ENCODE measurements at regions not wholly inside any gene's neighbourhood (a gene's known extent, or its start where the extent isn't known, plus 50 kb on each side); places are given as distances from the start of the nearest gene placed in this dataset.

DNA sequence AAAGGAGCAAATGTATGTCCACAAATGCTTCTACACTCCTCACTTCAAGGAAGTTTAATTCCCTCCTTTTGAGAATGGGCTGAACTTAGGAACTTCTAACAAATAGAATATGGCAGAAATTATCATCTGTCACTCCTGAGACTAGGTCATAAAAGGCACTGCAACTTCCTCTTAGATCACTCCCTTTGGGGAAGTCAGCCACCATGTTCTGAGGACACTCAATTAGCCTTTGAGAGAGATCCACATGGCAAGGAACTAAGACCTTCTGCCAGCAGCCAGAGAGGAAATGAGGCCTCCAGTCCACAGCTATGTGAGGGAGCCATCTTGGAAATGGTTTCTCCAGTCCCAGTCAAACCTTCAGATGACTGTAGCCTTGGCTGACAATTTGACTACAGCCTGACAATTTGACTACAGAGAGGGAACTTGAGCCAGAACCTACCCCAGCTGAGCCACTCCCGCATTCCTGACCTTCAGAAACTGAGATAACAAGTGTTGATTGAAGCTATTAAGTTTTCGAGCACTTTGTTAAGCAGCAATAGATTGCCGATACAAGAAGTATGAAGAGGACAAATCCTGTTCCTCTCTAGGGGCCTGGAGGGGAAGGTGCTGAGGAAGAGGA is 113.4 kb upstream of the SEC14L1 start:
- H3K4me3 ChIP-seq (ENCODE audit: low read depth, low read length), result no peak overlapping the region
- no peak for DNase-seq (ENCODE audit: low read depth)
- TF ChIP-seq, protein P1, sequence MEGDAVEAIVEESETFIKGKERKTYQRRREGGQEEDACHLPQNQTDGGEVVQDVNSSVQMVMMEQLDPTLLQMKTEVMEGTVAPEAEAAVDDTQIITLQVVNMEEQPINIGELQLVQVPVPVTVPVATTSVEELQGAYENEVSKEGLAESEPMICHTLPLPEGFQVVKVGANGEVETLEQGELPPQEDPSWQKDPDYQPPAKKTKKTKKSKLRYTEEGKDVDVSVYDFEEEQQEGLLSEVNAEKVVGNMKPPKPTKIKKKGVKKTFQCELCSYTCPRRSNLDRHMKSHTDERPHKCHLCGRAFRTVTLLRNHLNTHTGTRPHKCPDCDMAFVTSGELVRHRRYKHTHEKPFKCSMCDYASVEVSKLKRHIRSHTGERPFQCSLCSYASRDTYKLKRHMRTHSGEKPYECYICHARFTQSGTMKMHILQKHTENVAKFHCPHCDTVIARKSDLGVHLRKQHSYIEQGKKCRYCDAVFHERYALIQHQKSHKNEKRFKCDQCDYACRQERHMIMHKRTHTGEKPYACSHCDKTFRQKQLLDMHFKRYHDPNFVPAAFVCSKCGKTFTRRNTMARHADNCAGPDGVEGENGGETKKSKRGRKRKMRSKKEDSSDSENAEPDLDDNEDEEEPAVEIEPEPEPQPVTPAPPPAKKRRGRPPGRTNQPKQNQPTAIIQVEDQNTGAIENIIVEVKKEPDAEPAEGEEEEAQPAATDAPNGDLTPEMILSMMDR (IDR thresholded peaks at IDR 0.05; ENCODE audit: insufficient read depth, low read depth, low read length, missing control alignments), result no peak

GRCh38 chr17:77028900-77029299 is 111.9 kb upstream of the SEC14L1 start:
- H3K4me3 ChIP-seq (ENCODE audit: low read depth, low read length), result no peak overlapping the region
- no peak for DNase-seq (ENCODE audit: low read depth)
- TF ChIP-seq, protein P1 (IDR thresholded peaks at IDR 0.05; ENCODE audit: insufficient read depth, low read depth, low read length, missing control alignments), result no peak

DNA sequence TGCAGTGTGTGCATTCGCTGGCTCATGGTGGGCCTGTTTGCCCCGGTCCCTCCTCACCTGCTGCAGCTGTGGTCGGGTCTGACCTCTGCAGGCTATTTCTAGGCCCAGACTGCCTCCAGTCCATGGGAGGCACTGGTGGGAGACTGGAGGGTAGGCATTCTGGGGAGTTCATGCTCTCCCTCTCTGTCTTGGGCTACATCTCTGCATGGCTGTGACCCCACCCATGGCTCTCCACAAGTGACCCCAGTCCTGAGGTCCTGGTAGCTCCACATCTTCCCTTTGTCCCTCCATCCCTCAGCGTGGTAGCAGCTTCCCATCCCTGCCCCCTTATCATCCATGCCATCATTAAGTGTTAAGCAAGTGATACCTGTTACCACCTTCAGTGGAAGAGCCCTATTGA is 107.8 kb upstream of the SEC14L1 start:
- no peak for DNase-seq (ENCODE audit: low read depth)
- TF ChIP-seq, protein P1 (IDR thresholded peaks at IDR 0.05; ENCODE audit: insufficient read depth, low read depth, low read length, missing control alignments), result no peak
- no peak overlapping the region for H3K4me3 ChIP-seq (ENCODE audit: low read depth, low read length)

- no peak overlapping the region for H3K4me3 ChIP-seq (ENCODE audit: low read depth, low read length)
- no peak for DNase-seq (ENCODE audit: low read depth)
- TF ChIP-seq, protein P1 (IDR thresholded peaks at IDR 0.05; ENCODE audit: insufficient read depth, low read depth, low read length, missing control alignments), result no peak
These were observed 106.8 kb upstream of the SEC14L1 start for GRCh38 chr17:77033892-77034404.

- DNase-seq (ENCODE audit: low read depth), result no peak
- no peak overlapping the region for H3K4me3 ChIP-seq (ENCODE audit: low read depth, low read length)
- TF ChIP-seq, protein P1 (IDR thresholded peaks at IDR 0.05; ENCODE audit: insufficient read depth, low read depth, low read length, missing control alignments), result no peak
These were observed 105.9 kb upstream of the SEC14L1 start for GRCh38 chr17:77034677-77035424.

GRCh38 chr17:77035526-77035925 is 105.2 kb upstream of the SEC14L1 start:
- TF ChIP-seq, protein P1 (IDR thresholded peaks at IDR 0.05; ENCODE audit: insufficient read depth, low read depth, low read length, missing control alignments), result no peak
- no peak for DNase-seq (ENCODE audit: low read depth)
- no peak overlapping the region for H3K4me3 ChIP-seq (ENCODE audit: low read depth, low read length)
